ENCODE measurements at regions not wholly inside any gene's neighbourhood (a gene's known extent, or its start where the extent isn't known, plus 50 kb on each side); places are given as distances from the start of the nearest gene placed in this dataset.
"Not testable (repeated sequence)": the region's sequence is repeated elsewhere in the genome, so short reads cannot be mapped to it uniquely, and the experiment has no call there.

DNA sequence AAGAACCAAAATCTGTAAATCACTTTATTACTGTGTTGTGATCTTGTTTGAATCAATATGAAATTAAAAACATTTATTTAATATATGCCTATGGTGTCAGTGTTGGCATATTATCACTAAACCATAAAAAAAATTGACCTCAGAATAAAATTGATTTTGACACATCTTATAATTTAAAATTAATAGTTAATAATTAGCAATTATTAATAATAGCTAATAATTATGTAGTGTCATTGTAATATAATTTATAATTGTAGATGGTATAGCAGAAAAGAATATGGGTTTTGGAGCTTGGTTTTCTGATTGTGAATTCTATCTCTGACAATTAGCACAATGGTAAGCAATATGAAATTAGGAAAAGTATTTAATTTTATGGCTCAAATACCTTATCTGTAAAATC is 89.4 kb upstream of the CNTNAP2 start:
- Histone ChIP-seq H3K9me3 (ENCODE audit: control insufficient read depth, low read depth, low read length) (no peaks in the 10 kb centered on the region), H3K9me1 (ENCODE audit: control insufficient read depth, extremely low read depth, insufficient read depth, low read length) (no peaks in the 10 kb centered on the region)
- no peak for FAIRE-seq

GRCh38 chr7:146022776-146023175 is 93.8 kb upstream of the CNTNAP2 start:
- H3K79me2 ChIP-seq (ENCODE audit: control insufficient read depth, insufficient read depth, low read length) = no peaks in the 10 kb centered on the region
- H4K20me1 ChIP-seq (ENCODE audit: control insufficient read depth, extremely low read depth, insufficient read depth, low read length) = no peaks in the 10 kb centered on the region
- no peak overlapping the region for H2AFZ ChIP-seq (ENCODE audit: control insufficient read depth, low read length)
- no peak overlapping the region for H3K4me3 ChIP-seq (ENCODE audit: control insufficient read depth in 2 of 3, extremely low read depth in 1 of 3, insufficient read depth in 2 of 3, low read depth in 1 of 3, low read length in 3 of 3)
- no peaks in the 10 kb centered on the region for H3K9me3 ChIP-seq (ENCODE audit: control insufficient read depth, low read depth, low read length)
- H3K4me2 ChIP-seq (ENCODE audit: control insufficient read depth, extremely low read depth, insufficient read depth, low read depth, low read length) = no peak overlapping the region
- H3K9ac ChIP-seq (ENCODE audit: control insufficient read depth, extremely low read depth, insufficient read depth, low read length) = no peak overlapping the region
- no peak overlapping the region for H3K27ac ChIP-seq (ENCODE audit: control insufficient read depth, insufficient read depth, low read length)
- TF ChIP-seq EZH2 (IDR thresholded peaks at IDR 0.05; ENCODE audit: low read length) = no peak
- TF ChIP-seq, protein P1, sequence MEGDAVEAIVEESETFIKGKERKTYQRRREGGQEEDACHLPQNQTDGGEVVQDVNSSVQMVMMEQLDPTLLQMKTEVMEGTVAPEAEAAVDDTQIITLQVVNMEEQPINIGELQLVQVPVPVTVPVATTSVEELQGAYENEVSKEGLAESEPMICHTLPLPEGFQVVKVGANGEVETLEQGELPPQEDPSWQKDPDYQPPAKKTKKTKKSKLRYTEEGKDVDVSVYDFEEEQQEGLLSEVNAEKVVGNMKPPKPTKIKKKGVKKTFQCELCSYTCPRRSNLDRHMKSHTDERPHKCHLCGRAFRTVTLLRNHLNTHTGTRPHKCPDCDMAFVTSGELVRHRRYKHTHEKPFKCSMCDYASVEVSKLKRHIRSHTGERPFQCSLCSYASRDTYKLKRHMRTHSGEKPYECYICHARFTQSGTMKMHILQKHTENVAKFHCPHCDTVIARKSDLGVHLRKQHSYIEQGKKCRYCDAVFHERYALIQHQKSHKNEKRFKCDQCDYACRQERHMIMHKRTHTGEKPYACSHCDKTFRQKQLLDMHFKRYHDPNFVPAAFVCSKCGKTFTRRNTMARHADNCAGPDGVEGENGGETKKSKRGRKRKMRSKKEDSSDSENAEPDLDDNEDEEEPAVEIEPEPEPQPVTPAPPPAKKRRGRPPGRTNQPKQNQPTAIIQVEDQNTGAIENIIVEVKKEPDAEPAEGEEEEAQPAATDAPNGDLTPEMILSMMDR (optimal IDR thresholded peaks at IDR 0.05 in 1 of 3, IDR thresholded peaks at IDR 0.05 in 1 of 3, conservative IDR thresholded peaks at IDR 0.05 in 1 of 3; ENCODE audit: extremely low read depth in 1 of 3, insufficient read depth in 2 of 3, low read length in 3 of 3) = no peak
- no peak for DNase-seq (ENCODE audit: low read depth, low spot score)
- no peaks in the 10 kb centered on the region for H3K9me1 ChIP-seq (ENCODE audit: control insufficient read depth, extremely low read depth, insufficient read depth, low read length)
- no peak for FAIRE-seq
- H3K36me3 ChIP-seq (ENCODE audit: control insufficient read depth in 2 of 2, extremely low read depth in 1 of 2, insufficient read depth in 2 of 2, low read length in 2 of 2) = no peaks in the 10 kb centered on the region
- dilution Hi-C loops (cut with MboI; ENCODE audit: extremely low pct_ligation_motif_present, low sequenced_read_pairs) = no loop called here
- H3K4me1 ChIP-seq (ENCODE audit: control insufficient read depth, extremely low read depth, insufficient read depth, low read length) = no peaks in the 10 kb centered on the region
- H3K27me3 ChIP-seq (ENCODE audit: control insufficient read depth, extremely low read depth, insufficient read depth, low read length) = no peaks in the 10 kb centered on the region

More for the DNA sequence above, 89.4 kb upstream of the CNTNAP2 start:
- no peak for DNase-seq (ENCODE audit: low read depth, low spot score)
- dilution Hi-C loops (cut with MboI; ENCODE audit: extremely low pct_ligation_motif_present, low sequenced_read_pairs) = no loop called here
- no peaks in the 10 kb centered on the region for H4K20me1 ChIP-seq (ENCODE audit: control insufficient read depth, extremely low read depth, insufficient read depth, low read length)
- H3K4me1 ChIP-seq (ENCODE audit: control insufficient read depth, extremely low read depth, insufficient read depth, low read length) = no peaks in the 10 kb centered on the region
- no peak overlapping the region for H3K27ac ChIP-seq (ENCODE audit: control insufficient read depth, insufficient read depth, low read length)
- H3K4me3 ChIP-seq (ENCODE audit: control insufficient read depth in 2 of 3, extremely low read depth in 1 of 3, insufficient read depth in 2 of 3, low read depth in 1 of 3, low read length in 3 of 3) = no peak overlapping the region
- H3K36me3 ChIP-seq (ENCODE audit: control insufficient read depth in 2 of 2, extremely low read depth in 1 of 2, insufficient read depth in 2 of 2, low read length in 2 of 2) = no peaks in the 10 kb centered on the region
- no peaks in the 10 kb centered on the region for H3K79me2 ChIP-seq (ENCODE audit: control insufficient read depth, insufficient read depth, low read length)
- H2AFZ ChIP-seq (ENCODE audit: control insufficient read depth, low read length) = no peak overlapping the region
- no peak overlapping the region for H3K4me2 ChIP-seq (ENCODE audit: control insufficient read depth, extremely low read depth, insufficient read depth, low read depth, low read length)
- H3K9ac ChIP-seq (ENCODE audit: control insufficient read depth, extremely low read depth, insufficient read depth, low read length) = no peak overlapping the region
- TF ChIP-seq, protein P1 (optimal IDR thresholded peaks at IDR 0.05 in 1 of 3, IDR thresholded peaks at IDR 0.05 in 1 of 3, conservative IDR thresholded peaks at IDR 0.05 in 1 of 3; ENCODE audit: extremely low read depth in 1 of 3, insufficient read depth in 2 of 3, low read length in 3 of 3) = no peak
- TF ChIP-seq EZH2 (IDR thresholded peaks at IDR 0.05; ENCODE audit: low read length) = no peak
- no peaks in the 10 kb centered on the region for H3K27me3 ChIP-seq (ENCODE audit: control insufficient read depth, extremely low read depth, insufficient read depth, low read length)

DNA sequence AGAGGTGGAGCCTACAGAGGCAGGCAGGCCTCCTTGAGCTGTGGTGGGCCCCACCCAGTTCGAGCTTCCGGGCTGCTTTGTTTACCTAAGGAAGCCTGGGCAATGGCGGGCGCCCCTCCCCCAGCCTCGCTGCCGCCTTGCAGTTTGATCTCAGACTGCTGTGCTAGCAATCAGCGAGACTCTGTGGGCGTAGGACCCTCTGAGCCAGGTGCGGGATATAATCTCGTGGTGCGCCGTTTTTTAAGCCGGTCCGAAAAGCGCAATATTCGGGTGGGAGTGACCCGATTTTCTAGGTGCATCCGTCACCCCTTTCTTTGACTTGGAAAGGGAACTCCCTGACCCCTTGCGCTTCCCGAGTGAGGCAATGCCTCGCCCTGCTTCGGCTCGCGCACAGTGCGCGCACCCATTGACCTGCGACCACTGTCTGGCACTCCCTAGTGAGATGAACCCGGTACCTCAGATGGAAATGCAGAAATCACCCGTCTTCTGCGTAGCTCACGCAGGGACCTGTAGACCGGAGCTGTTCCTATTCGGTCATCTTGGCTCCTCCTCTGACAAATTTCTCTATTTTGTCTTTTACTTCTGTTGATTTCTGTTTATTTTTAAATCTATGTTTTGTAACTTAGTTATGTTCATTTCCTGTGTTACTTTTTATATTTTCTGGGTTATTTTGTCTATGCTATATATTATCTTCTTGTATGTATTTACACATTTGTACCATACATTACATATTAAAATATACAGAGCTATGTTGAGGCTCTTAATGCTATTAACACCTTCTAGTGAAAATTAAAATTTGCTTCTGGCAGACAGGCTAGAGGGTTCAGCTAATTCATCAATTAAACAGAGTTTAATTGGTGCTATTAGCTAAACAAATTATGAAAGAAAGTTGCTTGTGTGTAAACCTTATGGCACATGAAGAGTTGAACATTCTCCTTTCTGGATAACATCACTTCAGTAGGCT is 97.3 kb upstream of the CNTNAP2 start:
- H3K9me3 ChIP-seq (ENCODE audit: control insufficient read depth, low read depth, low read length); H3K4me3 ChIP-seq (ENCODE audit: control insufficient read depth in 2 of 3, extremely low read depth in 1 of 3, insufficient read depth in 2 of 3, low read depth in 1 of 3, low read length in 3 of 3); H3K4me1 ChIP-seq (ENCODE audit: control insufficient read depth, extremely low read depth, insufficient read depth, low read length); H3K9me1 ChIP-seq (ENCODE audit: control insufficient read depth, extremely low read depth, insufficient read depth, low read length); H4K20me1 ChIP-seq (ENCODE audit: control insufficient read depth, extremely low read depth, insufficient read depth, low read length); H3K36me3 ChIP-seq (ENCODE audit: control insufficient read depth in 2 of 2, extremely low read depth in 1 of 2, insufficient read depth in 2 of 2, low read length in 2 of 2); H3K79me2 ChIP-seq (ENCODE audit: control insufficient read depth, insufficient read depth, low read length); H2AFZ ChIP-seq (ENCODE audit: control insufficient read depth, low read length); dilution Hi-C loops (cut with MboI; ENCODE audit: extremely low pct_ligation_motif_present, low sequenced_read_pairs); H3K27me3 ChIP-seq (ENCODE audit: control insufficient read depth, extremely low read depth, insufficient read depth, low read length); H3K4me2 ChIP-seq (ENCODE audit: control insufficient read depth, extremely low read depth, insufficient read depth, low read depth, low read length); H3K27ac ChIP-seq (ENCODE audit: control insufficient read depth, insufficient read depth, low read length); DNase-seq (ENCODE audit: low read depth, low spot score); H3K9ac ChIP-seq (ENCODE audit: control insufficient read depth, extremely low read depth, insufficient read depth, low read length); FAIRE-seq: not testable (repeated sequence)

Measured in keratinocyte (primary cell).